Activated CD4-positive, alpha-beta T cell treated with anti-CD3 and anti-CD28 coated beads, Interleukin-2, amount 10 ng/mL, durations not matched to agents 7 days and 5 days (primary cell): ENCODE measurements at regions not wholly inside any gene's neighbourhood (a gene's known extent, or its start where the extent isn't known, plus 50 kb on each side); places are given as distances from the start of the nearest gene placed in this dataset.
"Not testable (repeated sequence)": the region's sequence is repeated elsewhere in the genome, so short reads cannot be mapped to it uniquely, and the experiment has no call there.

Source experiments
- CTCF ChIA-PET: fragments of 350-600 bp; sonication (Branson Sonifier 250); formaldehyde crosslinking; loops from one replicate; lab custom pipeline; 2021; ENCODE audit warnings: antibody characterized with exemption; lab: Charles Lee
- POLR2A ChIA-PET: fragments of 350-600 bp; sonication (Branson Sonifier 250); formaldehyde crosslinking; loops from one replicate; lab custom pipeline; 2021; ENCODE audit warnings: antibody characterized with exemption; lab: Charles Lee
- DNase-seq: peaks from one replicate; pipeline ENCODE4 v3.0.0-alpha.2; 2020
- H3K27ac Mint-ChIP-seq: one replicate; pipeline ENCODE4 v1.8.0; 2021; ENCODE audit warnings: mild to moderate bottlenecking, moderate library complexity, mixed read lengths
- H3K27me3 Mint-ChIP-seq: one replicate; pipeline ENCODE4 v1.8.0; 2021; ENCODE audit warnings: mixed read lengths
- H3K36me3 Mint-ChIP-seq: one replicate; pipeline ENCODE4 v1.8.0; 2021; ENCODE audit warnings: low read depth, mixed read lengths
- H3K4me1 Mint-ChIP-seq: one replicate; pipeline ENCODE4 v1.8.0; 2021; ENCODE audit warnings: mixed read lengths
- H3K4me3 Mint-ChIP-seq: one replicate; pipeline ENCODE4 v1.8.0; 2021; ENCODE audit warnings: mild to moderate bottlenecking, moderate library complexity, mixed read lengths
- H3K9me3 Mint-ChIP-seq: one replicate; pipeline ENCODE4 v1.8.0; 2021; ENCODE audit warnings: mixed read lengths

DNA sequence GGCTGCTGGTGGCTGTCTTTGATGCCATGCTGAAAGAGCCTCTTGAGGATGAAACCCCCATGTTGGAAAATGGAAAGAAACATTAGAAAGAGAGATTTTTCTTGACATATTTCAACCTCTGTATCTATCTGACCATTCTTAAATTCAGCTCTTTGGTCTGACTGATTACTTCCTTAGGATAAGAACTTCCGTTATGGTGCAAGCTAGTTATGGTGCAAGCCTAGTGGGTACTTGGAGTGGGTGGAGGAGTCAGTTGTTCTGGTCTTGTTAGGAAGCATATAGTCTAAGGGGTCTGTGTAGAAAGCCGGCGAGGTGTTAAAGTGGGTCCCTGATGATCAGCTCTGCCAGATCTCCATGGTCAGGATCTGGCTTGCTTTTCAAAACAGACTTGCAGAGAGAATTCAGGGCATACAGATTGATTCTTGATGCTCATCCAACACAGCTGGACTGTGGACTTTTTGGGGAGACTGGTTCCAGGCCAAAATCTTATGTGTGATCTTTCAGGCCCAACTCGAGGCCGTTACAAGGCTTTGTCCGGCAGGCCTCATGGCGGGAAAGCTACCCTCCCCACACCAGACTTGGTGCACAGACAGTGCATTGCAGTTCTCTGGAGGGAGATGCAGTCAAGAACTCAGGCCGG is 82.8 kb upstream of the BOD1L1 start:
- H3K4me1 Mint-ChIP-seq: no peaks in the 10 kb centered on the region
- H3K9me3 Mint-ChIP-seq: no peaks in the 10 kb centered on the region
- ChIA-PET CTCF (no interaction called here), POLR2A (no interaction called here)
- no peak overlapping the region for H3K27ac Mint-ChIP-seq
- no peaks in the 10 kb centered on the region for H3K27me3 Mint-ChIP-seq
- H3K36me3 Mint-ChIP-seq: no peaks in the 10 kb centered on the region
- no peak overlapping the region for H3K4me3 Mint-ChIP-seq
- no peak for DNase-seq

DNA sequence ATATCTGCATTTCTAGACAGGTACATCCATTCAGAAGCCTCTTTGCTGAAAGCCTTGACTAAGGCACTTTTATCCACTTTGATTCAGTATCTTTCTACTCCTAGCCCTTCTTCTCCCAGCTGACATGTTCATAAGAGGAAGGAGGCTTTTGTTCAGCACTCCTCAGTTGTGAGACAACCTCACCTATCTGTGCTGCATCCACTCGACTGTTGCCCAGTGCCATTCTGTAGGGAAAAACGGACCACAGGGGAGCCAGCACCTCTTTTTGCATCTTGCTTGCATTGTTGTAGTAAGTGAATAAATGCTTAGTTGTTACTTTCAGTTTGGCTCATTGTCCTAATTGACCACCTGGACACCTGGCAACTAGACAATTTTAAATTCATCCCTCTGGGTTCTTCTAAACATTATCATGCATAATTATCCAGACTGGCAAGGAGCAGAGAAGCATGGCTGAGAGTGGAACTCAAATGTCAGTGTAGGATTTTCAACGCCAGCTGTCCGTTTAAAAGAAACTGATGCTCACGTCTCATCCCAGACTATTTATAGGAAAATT is 83.8 kb upstream of the BOD1L1 start:
- H3K27ac Mint-ChIP-seq: no peak overlapping the region
- H3K4me1 Mint-ChIP-seq: no peaks in the 10 kb centered on the region
- H3K27me3 Mint-ChIP-seq: no peaks in the 10 kb centered on the region
- DNase-seq: no peak
- CTCF ChIA-PET: no interaction called here
- no peaks in the 10 kb centered on the region for H3K36me3 Mint-ChIP-seq
- POLR2A ChIA-PET: no interaction called here
- no peak overlapping the region for H3K4me3 Mint-ChIP-seq
- H3K9me3 Mint-ChIP-seq: no peaks in the 10 kb centered on the region

DNA sequence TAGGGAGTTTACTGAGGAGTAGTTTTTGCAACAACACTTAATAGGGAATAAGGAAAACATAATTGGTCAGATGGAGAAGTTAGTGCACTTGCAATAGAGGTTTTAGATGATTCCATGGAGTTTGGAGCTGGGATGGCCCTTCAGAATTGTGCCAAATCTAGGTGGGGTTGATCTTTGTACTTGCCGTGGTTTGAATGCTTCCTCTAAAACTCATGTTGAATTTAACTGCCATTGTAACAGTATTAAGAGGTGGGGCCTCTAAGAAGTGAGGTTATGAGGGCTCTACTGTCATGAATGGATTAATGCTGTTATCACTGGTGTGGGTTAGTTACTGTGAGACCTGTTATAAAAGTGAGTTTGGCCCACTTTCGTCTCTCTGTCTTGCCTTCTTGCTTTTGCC is 94.4 kb upstream of the BOD1L1 start:
- H3K36me3 Mint-ChIP-seq: no peaks in the 10 kb centered on the region
- DNase-seq: no peak
- ChIA-PET CTCF (no interaction called here), POLR2A (no interaction called here)
- no peaks in the 10 kb centered on the region for H3K9me3 Mint-ChIP-seq
- peaks cover 7% of the 10 kb centered on the region for H3K27me3 Mint-ChIP-seq
- no peak overlapping the region for H3K27ac Mint-ChIP-seq
- H3K4me3 Mint-ChIP-seq: no peak overlapping the region
- no peaks in the 10 kb centered on the region for H3K4me1 Mint-ChIP-seq

DNA sequence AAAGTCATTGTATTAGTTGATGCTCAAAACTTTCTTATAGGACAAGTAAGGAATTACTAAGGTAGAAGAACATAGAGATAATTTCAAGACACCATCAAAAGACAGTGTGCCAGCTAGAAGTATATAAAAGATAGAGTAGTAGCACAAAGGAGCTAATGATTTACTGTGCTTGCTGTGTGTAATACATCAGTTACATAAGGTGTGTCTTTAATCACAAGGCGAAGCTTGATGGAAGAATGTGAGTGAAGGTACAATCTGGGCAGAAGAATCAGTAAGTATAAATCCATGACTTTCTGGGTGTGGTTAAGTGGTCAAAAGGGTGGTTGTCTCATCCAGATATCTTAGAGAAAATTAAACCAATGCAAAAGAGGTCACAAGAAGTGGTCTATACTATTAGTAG is 95.1 kb upstream of the BOD1L1 start:
- Mint-ChIP-seq H3K27me3 (peaks cover 7% of the 10 kb centered on the region), H3K4me1 (no peaks in the 10 kb centered on the region), H3K4me3 (no peak overlapping the region), H3K9me3 (no peaks in the 10 kb centered on the region), H3K36me3 (no peaks in the 10 kb centered on the region), H3K27ac (no peak overlapping the region)
- CTCF ChIA-PET: no interaction called here
- POLR2A ChIA-PET: no interaction called here
- DNase-seq: no peak

DNA sequence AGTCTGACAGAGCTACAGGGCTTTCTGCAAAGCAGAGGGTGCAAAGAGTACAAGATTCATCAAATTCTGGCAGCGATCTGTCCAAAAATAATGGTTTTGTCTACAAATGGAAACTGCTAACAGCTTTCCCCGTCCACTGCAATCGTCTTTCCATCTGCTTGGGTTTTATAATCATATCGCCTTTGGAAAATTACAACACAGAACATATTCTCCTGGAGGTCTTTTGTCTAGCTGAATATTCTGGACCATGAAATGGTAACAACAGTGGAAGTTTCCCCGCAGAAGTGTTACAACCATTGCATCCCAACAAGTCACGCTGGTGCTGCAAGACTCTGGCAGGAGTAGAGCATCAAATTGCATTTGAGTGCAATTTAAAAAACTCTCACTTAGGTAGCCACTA is 101.2 kb upstream of the BOD1L1 start:
- no peaks in the 10 kb centered on the region for H3K4me1 Mint-ChIP-seq

DNA sequence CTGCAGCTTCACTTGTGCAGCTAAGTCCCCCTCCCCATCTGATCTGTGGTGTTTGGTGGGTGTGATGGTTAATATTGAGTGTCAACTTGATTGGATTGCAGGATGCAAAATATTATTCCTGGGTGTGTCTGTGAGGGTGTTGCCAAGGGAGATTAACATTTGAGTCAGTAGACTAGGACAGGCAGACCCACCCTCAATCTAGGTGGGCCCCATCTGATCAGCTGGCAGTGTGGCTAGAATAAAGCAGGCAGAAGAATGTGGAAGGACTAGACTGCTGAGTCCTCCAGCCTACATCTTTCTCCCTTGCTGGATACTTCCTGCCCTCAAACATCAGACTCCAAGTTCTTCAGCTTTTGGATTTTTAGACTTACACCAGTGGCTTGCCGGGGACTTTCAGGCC is 103.5 kb upstream of the BOD1L1 start:
- ChIA-PET CTCF (no interaction called here), POLR2A (no interaction called here)

More for the DNA sequence above, 101.2 kb upstream of the BOD1L1 start:
- H3K36me3 Mint-ChIP-seq: no peaks in the 10 kb centered on the region
- CTCF ChIA-PET: no interaction called here
- no peak overlapping the region for H3K27ac Mint-ChIP-seq
- POLR2A ChIA-PET: no interaction called here
- H3K4me3 Mint-ChIP-seq: no peak overlapping the region
- DNase-seq: no peak
- H3K9me3 Mint-ChIP-seq: no peaks in the 10 kb centered on the region
- H3K27me3 Mint-ChIP-seq: peaks cover 4% of the 10 kb centered on the region

DNA sequence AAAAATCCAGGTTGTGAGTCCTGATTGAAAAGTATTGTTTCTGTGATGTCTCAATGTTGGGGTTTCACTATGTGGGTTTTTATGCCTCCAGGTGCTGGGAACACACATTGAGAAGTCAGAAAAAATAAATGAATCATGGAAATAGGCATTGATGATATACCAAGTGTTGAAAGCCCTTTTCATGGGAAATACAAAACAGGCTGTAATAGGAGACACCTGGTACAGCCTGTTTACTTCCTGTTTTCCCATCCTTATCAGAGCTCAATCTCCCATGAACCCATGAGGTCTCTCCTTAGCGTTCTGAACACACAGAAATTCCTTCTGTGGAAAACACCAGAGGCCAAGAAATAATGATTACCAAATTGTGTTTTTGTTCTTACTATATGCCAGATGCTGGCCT is 106.3 kb upstream of the BOD1L1 start:
- no peaks in the 10 kb centered on the region for H3K4me1 Mint-ChIP-seq
- ChIA-PET CTCF (no interaction called here), POLR2A (no interaction called here)
- no peaks in the 10 kb centered on the region for H3K27me3 Mint-ChIP-seq
- no peak for DNase-seq
- H3K9me3 Mint-ChIP-seq: no peaks in the 10 kb centered on the region
- no peak overlapping the region for H3K27ac Mint-ChIP-seq
- H3K36me3 Mint-ChIP-seq: no peaks in the 10 kb centered on the region
- no peak overlapping the region for H3K4me3 Mint-ChIP-seq

More for the DNA sequence above, 103.5 kb upstream of the BOD1L1 start:
- Mint-ChIP-seq H3K27me3 (peaks cover 3% of the 10 kb centered on the region), H3K9me3 (no peaks in the 10 kb centered on the region), H3K4me1 (no peaks in the 10 kb centered on the region), H3K36me3 (no peaks in the 10 kb centered on the region), H3K4me3 (no peak overlapping the region), H3K27ac (no peak overlapping the region)
- no peak for DNase-seq

DNA sequence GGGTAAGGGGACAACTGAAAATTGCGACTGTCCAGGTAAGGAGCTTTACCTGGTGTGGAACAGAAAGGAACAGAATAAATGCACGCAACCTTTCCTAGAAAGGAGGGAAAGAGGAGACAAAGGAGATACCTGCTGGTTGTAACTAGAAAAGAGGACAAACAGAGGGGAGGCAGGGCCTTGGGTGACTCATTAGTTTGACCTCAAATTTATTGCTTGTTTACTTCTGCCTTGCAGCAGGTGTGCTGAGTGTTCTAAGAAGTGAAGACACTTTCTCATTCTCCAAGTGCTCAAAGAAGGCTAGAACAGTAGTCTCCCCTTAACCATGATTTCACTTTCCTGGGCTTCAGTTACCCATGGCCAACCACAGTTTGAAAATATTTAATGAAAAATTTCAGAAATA is 123.1 kb upstream of the BOD1L1 start:
- ChIA-PET CTCF (no interaction called here), POLR2A (no interaction called here)
- Mint-ChIP-seq H3K36me3 (no peaks in the 10 kb centered on the region), H3K27me3 (no peaks in the 10 kb centered on the region), H3K9me3 (no peaks in the 10 kb centered on the region), H3K4me3 (no peak overlapping the region), H3K4me1 (no peaks in the 10 kb centered on the region), H3K27ac (no peak overlapping the region)
- no peak for DNase-seq

DNA sequence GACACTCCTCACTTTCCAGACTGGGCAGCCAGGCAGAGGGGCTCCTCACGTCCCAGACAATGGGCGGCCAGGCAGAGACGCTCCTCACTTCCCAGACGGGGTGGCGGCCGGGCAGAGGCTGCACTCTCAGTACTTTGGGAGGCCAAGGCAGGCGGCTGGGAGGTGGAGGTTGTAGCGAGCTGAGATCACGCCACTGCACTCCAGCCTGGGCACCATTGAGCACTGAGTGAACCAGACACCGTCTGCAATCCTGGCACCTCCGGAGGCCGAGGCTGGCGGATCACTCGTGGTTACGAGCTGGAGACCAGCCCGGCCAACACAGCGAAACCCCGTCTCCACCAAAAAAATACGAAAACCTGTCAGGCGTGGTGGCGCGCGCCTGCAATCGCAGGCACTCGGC is 134.1 kb upstream of the BOD1L1 start:
- H3K4me1 Mint-ChIP-seq, H3K9me3 Mint-ChIP-seq, CTCF ChIA-PET: not testable (repeated sequence)

DNA sequence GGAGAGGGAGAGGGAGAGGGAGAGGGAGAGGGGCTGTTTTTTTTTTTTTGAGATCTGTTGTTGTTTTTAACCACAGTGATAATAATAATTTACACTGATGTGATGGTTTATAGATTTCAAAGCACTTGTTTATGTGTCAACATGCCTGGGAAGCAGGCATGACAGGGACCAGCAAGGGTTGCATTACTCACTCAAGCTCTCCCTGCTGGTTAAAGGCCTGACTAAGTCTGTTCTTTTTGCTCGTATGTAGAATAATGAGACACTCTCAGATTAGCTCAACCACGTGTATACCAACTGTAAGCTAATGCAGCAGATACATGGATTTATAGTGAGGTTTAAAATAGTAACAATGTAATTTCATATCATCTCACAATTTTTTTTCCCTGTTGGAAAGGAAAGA is 134.6 kb upstream of the BOD1L1 start:
- no peak for DNase-seq
- Mint-ChIP-seq H3K4me1 (no peaks in the 10 kb centered on the region), H3K27me3 (no peaks in the 10 kb centered on the region), H3K4me3 (no peak overlapping the region), H3K36me3 (no peaks in the 10 kb centered on the region), H3K27ac (no peak overlapping the region), H3K9me3 (peaks cover 7% of the 10 kb centered on the region)
- POLR2A ChIA-PET: no interaction called here
- CTCF ChIA-PET: no interaction called here

More for the DNA sequence above, 134.1 kb upstream of the BOD1L1 start:
- H3K27me3 Mint-ChIP-seq, DNase-seq, H3K27ac Mint-ChIP-seq, POLR2A ChIA-PET, H3K4me3 Mint-ChIP-seq, H3K36me3 Mint-ChIP-seq: not testable (repeated sequence)

DNA sequence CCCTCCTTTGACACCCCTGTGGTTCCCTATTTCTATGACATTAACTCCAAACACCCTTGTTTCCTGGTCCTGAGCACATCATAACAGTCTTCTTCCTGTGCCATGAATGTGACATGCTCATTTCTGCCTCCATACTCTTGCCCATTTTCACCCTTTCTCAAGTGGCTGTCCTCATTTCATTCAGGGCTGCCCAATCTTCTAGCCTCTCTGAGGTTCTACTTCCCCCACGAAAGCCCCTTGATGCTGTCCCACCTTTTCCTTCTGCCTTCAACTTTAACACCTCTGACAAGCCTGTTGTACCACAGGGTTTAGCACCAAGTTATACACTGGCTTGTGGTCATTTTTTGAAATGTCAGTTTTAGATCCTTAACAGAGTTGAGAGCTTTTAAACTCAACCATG is 136.2 kb upstream of the BOD1L1 start:
- ChIA-PET CTCF (no interaction called here), POLR2A (no interaction called here)
- H3K4me3 Mint-ChIP-seq: no peak overlapping the region
- no peaks in the 10 kb centered on the region for H3K9me3 Mint-ChIP-seq
- no peaks in the 10 kb centered on the region for H3K36me3 Mint-ChIP-seq
- no peaks in the 10 kb centered on the region for H3K27me3 Mint-ChIP-seq
- H3K4me1 Mint-ChIP-seq: no peaks in the 10 kb centered on the region
- H3K27ac Mint-ChIP-seq: no peak overlapping the region
- DNase-seq: no peak

DNA sequence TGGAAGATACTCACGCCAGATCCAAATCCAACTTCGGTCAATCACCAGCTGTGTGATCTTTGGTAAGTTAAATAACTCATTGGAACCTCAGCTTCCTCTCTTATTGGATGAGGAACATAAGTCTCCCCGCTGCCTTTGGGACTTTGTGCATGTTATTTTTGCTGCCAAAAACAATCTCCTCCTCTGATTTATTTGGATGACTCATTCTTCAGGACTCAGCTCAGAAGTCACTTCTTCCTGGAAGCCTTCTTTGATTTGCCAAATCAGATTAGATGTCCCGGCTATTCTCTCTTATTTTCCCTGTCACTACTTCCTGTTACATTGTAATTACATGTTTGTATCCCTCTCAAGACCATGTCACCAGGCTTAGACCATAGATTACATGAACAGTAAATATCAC is 138.0 kb upstream of the BOD1L1 start:
- Mint-ChIP-seq H3K9me3 (no peaks in the 10 kb centered on the region), H3K4me1 (no peaks in the 10 kb centered on the region), H3K4me3 (no peak overlapping the region), H3K36me3 (no peaks in the 10 kb centered on the region), H3K27me3 (peaks cover 2% of the 10 kb centered on the region), H3K27ac (no peak overlapping the region)
- no peak for DNase-seq
- CTCF ChIA-PET: no interaction called here
- POLR2A ChIA-PET: no interaction called here

DNA sequence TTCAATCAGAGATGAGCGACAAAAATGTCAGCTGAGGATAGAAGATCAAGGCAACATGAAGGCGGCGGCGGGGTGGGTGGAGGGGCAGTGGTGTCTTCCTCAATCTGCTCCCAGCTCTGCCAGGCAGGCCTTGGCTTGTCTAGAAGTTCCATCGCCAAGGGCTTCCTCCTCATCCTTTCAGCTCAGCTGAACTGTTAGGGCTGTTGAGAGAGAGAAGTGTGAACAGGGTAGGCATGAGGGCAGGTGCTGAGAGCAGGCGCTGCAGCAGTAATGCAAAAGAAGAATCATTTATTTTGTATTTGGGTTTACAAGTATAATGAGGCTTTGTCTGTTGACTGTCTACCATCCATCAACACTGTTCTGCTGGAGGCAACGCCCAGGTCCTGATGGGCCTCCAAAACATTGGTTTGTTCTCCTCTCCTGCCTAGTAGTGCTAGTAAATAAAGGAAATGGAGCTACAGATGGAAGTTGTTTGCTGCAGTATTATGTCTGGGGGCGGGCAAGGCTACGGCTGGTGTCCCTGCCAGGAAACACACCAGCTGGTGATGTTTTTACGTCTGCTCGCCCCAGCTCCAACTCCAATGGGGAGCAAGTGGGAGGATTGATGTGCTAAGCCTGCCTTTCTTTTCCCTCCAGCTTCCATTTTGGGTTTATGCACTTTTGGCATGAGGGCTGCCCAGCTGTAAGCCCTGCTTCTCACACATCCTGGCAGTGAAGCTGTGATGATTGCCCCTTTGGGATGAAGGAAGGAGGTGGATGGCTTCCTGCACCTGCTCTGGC is 139.4 kb upstream of the BOD1L1 start:
- no peaks in the 10 kb centered on the region for H3K36me3 Mint-ChIP-seq
- ChIA-PET CTCF (no interaction called here), POLR2A (no interaction called here)
- no peaks in the 10 kb centered on the region for H3K4me1 Mint-ChIP-seq
- no peak overlapping the region for H3K4me3 Mint-ChIP-seq
- no peak for DNase-seq
- H3K9me3 Mint-ChIP-seq: no peaks in the 10 kb centered on the region
- peaks cover 2% of the 10 kb centered on the region for H3K27me3 Mint-ChIP-seq
- no peak overlapping the region for H3K27ac Mint-ChIP-seq
